Fibroblast of skin of abdomen (primary cell): ENCODE measurements at regions not wholly inside any gene's neighbourhood (a gene's known extent, or its start where the extent isn't known, plus 50 kb on each side); places are given as distances from the start of the nearest gene placed in this dataset.
"Not testable (repeated sequence)": the region's sequence is repeated elsewhere in the genome, so short reads cannot be mapped to it uniquely, and the experiment has no call there.

Experiments
- DNase-seq: peaks from one replicate; pipeline ENCODE4 v3.0.0-alpha.2; 2013

DNA sequence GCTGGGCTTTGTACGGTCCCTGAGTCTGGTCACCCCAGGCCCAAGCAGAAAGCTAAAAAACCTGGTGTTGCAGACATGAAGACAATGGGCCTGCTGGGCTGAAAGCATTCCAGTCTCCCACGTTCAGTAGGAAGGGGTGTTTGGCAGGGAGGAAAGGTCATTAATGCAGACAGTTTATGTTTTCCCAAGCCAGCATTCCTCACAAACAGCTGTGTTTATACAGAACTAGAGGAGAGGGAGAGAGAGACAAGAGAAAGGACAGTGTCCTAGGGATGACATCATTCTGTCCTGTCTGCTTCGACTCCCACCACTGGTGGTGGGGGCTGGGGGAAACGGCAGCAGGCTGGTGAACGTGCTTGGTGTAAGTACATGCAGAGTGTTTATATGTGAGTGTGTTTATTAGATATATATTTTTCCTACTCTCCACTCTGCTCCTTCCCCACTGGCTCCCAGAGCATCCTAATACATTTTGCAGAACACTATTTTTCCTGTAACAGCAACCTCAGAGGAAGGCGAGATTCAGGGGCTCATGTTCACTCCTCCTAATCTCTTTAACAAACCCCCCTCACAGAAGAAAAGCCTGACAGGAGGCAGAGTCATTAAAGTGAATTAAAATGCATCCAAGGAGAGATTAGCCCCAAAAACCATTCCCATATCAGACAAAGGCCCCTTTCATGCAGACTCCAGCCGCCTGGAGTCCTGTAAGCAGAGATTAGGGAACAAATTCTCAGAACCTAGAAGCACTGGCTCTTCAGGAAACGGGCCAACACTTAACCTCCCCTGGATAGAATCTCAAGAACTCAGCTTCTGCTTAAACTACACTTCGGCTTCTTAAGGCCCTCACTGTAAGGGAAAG lies 380.4 kb downstream of the TNS1 start:
- peak; percentile 73 for DNase-seq

GRCh38 chr2:217621391-217621801 lies 381.4 kb downstream of the TNS1 start:
- DNase-seq = peak; percentile 9

- DNase-seq = no peak
Observed at GRCh38 chr2:217618744-217619143, 384.1 kb downstream of the TNS1 start.

DNA sequence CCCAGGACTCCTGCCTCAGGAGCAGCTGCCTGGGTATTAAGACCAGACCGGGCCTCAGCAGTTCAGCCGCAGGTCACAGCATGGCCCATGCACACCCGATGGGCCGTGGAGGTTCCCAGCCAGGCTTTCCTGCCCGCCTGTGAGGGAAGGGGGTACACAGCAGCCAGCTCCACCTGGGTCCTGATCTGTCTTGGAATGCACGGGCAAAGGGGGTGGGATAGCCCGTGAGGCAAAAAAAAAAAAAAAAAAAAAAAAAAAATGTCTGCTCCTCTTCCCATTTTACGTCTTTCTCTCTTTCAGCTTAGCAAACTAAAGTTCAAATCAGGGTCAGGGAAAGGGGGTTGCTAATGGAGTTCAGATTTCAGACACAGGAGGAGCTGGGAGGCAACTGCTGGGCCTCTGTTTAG lies 385.2 kb downstream of the TNS1 start:
- peak; percentile 45 for DNase-seq

GRCh38 chr2:217616936-217617335 lies 385.9 kb downstream of the TNS1 start:
- DNase-seq = peak; percentile 69

DNA sequence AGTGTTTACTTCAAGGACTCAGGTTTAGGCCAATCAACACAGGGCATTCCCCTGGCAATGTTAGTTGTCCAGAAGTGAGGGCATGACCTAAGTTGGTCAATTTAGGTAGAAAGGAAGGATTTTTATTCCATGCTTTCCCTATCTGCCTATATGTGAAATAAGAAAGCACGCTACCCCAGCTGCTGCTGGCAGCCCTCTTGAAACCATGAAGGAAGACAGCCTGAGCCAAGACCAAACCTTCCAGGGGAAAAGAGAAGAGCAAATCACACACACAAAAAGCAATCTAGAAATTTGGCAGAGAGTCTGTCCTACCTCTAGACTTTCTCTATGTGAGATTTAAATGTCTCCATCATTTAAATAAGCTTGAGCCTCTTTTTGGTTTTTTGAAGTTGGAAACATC lies 387.6 kb downstream of the TNS1 start:
- no peak for DNase-seq

GRCh38 chr2:217614498-217614897 lies 388.3 kb downstream of the TNS1 start:
- no peak for DNase-seq

GRCh38 chr2:217614096-217614495 lies 388.7 kb downstream of the TNS1 start:
- no peak for DNase-seq

- DNase-seq = no peak
Observed at GRCh38 chr2:217612920-217613319, 389.9 kb downstream of the TNS1 start.

DNA sequence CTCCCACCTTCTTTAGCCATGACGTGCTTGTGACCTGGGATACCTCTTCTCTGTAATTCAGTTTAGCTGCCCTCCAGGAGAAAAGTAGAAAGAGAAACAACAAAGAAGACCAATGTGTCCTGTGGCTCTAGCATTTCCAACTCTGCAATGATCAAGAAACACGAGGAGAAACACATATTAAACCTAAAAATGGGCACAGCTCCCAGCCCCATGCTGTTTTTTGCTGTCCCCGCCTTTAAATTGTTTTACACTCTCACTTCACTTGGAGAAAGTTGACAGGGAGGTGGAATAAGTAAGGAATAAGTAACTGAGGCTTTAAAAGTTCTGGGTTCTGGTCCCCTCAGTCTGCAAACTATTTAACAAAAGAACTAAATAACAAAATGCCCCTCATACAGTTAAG lies 390.6 kb downstream of the TNS1 start:
- no peak for DNase-seq

DNA sequence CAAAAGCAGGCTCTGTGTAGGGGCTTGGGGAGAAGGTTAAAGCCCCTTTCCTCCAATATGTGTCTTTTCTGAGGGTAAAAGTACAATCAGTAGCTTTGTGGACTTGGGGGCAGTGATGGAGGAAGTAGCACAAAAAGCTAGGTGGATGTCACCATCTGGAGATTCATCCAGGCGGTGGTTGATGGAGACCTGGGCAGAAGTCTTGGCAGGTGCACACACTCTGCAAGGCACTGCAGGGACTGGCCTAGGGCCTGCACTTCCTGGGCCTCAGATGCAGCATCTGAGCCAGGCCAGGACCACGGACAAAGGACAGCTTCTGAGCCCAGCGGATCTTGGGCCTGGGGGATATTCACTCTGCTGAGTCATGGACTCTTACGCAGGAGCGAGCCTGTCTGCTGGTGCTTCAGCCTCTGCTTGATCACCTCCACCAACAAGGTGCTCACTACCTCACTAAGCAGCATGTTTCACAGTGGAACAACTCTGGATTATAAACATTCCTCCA lies 391.1 kb downstream of the TNS1 start:
- no peak for DNase-seq

- DNase-seq = no peak
Observed at GRCh38 chr2:217611056-217611455, 391.7 kb downstream of the TNS1 start.

- no peak for DNase-seq
Observed at GRCh38 chr2:217610401-217610814, 392.4 kb downstream of the TNS1 start.

GRCh38 chr2:217609952-217610351 lies 392.8 kb downstream of the TNS1 start:
- no peak for DNase-seq

DNA sequence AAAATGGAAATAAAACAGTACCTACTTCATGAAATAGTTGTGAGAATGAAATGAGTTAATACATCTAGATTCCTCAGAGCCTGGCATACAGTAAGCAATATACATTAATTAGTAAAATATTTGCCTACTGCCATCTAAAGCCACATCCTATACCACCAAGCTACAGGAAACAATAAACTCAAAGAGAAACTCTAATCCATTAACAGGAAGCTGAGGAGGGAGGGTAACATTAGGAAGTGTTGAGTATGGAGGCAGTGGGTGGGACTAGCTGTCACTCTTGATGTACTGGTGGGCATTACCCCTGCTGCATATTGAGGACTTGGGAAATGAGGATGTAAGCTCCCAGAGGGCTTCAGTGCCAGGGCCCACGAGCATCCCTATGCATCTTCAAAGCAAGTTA lies 396.5 kb downstream of the TNS1 start:
- no peak for DNase-seq

GRCh38 chr2:217604527-217605194 lies 398.1 kb downstream of the TNS1 start:
- no peak for DNase-seq

GRCh38 chr2:217601601-217602000 lies 401.2 kb downstream of the TNS1 start:
- DNase-seq = no peak

GRCh38 chr2:217599906-217600305 lies 402.9 kb downstream of the TNS1 start:
- peak; percentile 26 for DNase-seq

DNA sequence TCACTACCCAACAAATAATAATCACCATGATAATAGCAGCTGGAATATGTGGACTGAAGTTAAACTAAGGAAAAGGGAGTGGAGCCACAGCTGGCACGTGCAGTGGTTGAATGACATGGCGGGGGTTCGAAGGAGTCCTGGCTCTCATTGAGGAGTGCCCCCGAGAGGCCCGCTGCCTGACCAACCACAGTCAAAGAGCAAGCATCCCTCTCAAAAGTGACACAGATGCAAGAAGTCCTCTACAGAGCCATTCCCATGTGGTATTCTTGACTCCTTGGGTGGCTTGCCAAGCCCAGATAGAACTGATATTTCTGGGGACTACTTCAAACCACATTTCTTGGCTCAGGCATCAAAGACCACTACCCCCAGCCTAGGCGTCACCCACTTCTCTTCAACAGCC lies 405.1 kb downstream of the TNS1 start:
- no peak for DNase-seq

GRCh38 chr2:217597145-217597544 lies 405.6 kb downstream of the TNS1 start:
- DNase-seq = no peak

- DNase-seq = no peak
Observed at GRCh38 chr2:217593732-217594131, 409.1 kb downstream of the TNS1 start.

- peak; percentile 33 for DNase-seq
Observed at GRCh38 chr2:217588266-217588665, 414.5 kb downstream of the TNS1 start.

DNA sequence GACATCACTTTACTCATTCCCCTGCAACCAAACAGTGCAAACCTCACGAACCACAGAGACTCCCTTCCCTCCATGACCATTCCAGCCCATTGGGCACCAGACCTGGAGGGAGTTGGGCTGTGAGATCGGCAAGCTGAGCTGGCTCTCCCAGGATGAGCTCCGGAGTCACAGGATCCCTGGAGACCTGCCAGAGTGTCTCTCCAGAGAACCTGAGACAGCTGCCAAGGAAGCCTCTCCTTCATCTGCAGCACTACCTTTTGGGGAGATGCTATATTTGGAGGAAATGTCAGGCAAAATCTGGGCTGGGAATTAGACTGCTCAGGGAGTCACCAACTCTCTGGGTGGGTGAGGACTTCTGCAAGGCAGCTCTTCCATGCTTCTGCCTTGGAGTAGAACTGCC lies 417.4 kb downstream of the TNS1 start:
- no peak for DNase-seq

GRCh38 chr2:217580407-217580806 lies 422.4 kb downstream of the TNS1 start:
- not testable (repeated sequence) for DNase-seq
